GM12875 (cell line): ENCODE measurements at regions not wholly inside any gene's neighbourhood (a gene's known extent, or its start where the extent isn't known, plus 50 kb on each side); places are given as distances from the start of the nearest gene placed in this dataset.

ENCODE experiments used
- H3K4me3 ChIP-seq: one replicate; pipeline ENCODE4 v1.5.1; 2011; ENCODE audit warnings: low read depth, low read length, control low read depth
- TF ChIP-seq, protein P1 (sequence below): IDR thresholded peaks from 2 replicates; pipeline ENCODE4 v1.5.1; 2011; ENCODE audit warnings: low read depth, mild to moderate bottlenecking, control low read depth, inconsistent platforms, low read length, moderate library complexity, borderline replicate concordance; ENCODE audit not compliant: insufficient read depth

DNA sequence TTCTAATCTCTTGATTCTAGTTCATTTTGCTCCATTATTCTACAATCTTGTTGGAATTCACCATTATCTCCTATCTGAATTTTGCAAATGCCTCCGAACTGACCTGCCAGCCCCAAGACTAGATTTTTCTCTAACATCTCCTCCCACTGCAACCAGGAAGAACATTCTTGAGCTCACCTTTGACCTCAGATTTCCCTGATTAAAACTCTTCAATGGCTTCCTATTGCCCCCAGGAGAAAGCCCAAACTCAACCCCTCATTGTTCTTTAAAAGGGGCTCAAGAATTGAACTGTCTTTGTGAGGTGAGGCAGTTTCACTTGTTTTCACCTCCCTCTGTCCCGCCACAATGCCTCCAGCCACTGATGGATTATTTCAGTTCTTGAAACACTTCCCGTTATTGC lies 784.6 kb upstream of the ZEB2 start:
- TF ChIP-seq, protein P1, sequence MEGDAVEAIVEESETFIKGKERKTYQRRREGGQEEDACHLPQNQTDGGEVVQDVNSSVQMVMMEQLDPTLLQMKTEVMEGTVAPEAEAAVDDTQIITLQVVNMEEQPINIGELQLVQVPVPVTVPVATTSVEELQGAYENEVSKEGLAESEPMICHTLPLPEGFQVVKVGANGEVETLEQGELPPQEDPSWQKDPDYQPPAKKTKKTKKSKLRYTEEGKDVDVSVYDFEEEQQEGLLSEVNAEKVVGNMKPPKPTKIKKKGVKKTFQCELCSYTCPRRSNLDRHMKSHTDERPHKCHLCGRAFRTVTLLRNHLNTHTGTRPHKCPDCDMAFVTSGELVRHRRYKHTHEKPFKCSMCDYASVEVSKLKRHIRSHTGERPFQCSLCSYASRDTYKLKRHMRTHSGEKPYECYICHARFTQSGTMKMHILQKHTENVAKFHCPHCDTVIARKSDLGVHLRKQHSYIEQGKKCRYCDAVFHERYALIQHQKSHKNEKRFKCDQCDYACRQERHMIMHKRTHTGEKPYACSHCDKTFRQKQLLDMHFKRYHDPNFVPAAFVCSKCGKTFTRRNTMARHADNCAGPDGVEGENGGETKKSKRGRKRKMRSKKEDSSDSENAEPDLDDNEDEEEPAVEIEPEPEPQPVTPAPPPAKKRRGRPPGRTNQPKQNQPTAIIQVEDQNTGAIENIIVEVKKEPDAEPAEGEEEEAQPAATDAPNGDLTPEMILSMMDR = no peak
- no peak overlapping the region for H3K4me3 ChIP-seq

DNA sequence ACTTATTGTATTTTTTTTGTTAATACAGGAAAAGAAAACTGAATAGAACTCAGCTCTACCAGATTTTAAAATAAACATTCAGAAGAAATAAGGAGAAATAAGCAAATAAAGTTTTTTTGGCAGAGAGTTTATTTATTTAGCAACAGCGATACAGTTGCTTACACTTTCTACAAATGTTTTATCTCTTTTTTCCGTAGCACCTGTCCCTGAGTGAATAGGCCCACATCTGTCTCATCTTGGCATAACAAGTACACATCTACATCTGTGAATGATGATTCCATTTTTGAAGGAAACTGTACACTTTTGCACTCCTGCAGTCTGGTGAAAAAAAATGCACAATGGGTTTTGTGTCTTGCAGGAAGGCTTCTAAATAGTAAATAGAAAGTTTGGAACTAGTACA lies 783.6 kb upstream of the ZEB2 start:
- TF ChIP-seq, protein P1 = no peak
- H3K4me3 ChIP-seq = no peak overlapping the region

DNA sequence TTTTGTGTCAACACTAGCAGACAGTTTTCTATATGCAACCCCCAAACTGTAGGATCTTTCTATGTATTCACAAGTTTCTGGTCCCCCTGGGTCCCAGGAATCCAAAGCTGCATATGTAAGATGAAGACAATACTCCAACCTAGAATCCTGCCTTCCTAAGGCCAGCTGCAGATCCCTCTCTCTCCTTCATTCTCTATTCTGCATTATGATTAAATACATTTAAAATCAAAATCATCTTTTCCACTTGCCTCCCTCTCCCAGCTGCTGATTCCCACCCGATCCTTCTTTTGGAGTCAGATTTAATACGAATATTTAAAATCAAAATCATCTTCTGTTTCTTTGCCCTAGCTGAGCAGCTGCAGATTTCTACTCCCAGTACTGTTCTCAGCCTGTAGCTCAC lies 783.0 kb upstream of the ZEB2 start:
- TF ChIP-seq, protein P1 = no peak

DNA sequence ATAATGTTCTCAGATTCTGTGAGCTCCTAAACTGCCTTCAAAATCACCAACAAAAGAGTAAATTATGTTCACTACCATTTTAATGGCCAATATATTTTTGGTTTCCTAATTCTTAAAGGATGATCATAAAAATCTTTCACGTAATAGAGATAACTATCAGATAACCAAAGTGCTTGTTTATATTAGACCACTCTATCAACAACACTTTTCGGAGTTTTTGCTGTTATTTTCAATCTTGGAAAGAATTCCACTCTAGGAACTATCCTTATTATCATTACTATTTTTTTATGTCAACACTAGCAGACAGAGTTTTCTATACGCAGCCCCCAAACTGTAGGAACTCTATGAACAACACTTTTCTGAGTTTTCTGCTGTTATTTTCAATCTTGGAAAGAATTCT lies 782.5 kb upstream of the ZEB2 start:
- TF ChIP-seq, protein P1 = no peak
- H3K4me3 ChIP-seq = no peak overlapping the region

More for the DNA sequence above, 783.0 kb upstream of the ZEB2 start:
- H3K4me3 ChIP-seq = no peak overlapping the region

DNA sequence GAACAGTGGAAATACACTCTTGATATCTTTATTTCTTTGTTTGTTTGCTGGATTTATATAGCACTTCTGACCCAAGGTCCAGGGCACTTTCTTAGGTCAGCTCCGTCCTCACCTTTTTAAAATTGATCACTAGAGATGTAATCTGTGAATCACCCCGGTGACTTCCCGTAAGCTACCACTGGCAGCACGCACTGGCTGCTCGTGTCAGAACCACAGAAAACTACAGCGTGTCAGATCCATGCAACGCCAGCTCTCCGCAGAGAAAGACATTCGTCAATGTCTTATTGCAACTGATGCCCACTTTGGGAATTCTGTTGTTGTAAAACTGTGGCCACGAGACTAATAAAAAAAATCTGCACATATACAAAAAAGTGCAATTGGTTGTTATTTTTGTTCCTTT lies 779.4 kb upstream of the ZEB2 start:
- TF ChIP-seq, protein P1 = no peak
- no peak overlapping the region for H3K4me3 ChIP-seq

DNA sequence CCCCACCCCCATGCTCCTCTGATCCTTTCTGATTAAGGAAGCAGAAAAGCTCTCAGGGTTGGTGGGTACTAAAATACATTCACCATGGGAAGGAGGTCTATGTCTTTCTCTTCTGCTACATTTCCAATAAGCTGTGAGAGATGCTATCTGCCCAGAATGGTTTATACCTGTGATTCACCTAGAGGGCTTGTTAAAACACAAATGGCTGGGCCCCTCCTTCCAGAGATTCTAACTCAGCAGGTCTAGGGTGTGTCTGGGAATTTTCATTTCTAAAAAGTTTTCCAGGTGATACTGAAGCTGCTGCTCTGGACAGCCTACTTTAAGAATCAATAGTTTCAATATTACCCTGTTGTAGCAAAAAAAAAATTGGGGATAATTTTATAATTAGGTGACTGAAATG lies 772.2 kb upstream of the ZEB2 start:
- no peak overlapping the region for H3K4me3 ChIP-seq
- TF ChIP-seq, protein P1 = no peak

DNA sequence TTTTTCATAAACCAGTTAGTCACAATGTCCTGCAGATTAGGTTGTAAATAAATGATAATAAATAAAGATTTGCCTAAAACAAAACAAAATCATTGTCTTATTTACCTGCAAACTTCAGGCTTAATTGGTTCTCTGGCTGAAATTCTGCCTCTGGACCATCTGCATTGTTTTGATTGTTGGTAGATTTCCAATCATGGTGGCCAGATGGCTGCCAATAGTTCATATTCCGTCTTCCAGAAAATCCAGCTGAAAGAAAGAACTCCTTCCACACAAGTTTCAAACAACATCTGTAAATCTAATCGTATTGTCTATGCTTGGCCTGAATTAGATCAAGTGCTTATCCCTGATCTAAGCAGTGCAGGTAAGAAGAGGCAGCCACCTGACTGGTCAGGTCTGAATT lies 771.1 kb upstream of the ZEB2 start:
- TF ChIP-seq, protein P1 = no peak
- H3K4me3 ChIP-seq = no peak overlapping the region
